ENCODE measurements at regions not wholly inside any gene's neighbourhood (a gene's known extent, or its start where the extent isn't known, plus 50 kb on each side); places are given as distances from the start of the nearest gene placed in this dataset.

DNA sequence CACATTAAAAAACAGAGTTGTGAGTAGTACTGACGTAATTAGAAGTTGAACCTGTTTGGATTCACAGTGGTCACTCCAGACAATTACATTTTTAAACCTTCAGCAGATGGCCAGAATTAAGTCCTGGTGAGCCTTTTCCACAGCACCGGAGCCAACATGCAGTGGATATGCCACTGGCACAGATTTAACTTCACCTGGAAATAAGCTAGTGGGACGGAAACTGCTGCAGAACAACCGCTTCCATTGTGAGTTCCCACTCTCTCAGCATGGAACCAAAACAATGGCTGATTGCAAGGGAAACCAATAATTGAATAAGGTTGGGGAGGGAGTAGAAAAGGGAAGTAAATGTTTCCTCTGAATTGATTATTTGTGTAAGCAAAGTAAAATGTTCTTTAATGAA is 515.1 kb downstream of the STK39 start:
- TF ChIP-seq, protein P1, sequence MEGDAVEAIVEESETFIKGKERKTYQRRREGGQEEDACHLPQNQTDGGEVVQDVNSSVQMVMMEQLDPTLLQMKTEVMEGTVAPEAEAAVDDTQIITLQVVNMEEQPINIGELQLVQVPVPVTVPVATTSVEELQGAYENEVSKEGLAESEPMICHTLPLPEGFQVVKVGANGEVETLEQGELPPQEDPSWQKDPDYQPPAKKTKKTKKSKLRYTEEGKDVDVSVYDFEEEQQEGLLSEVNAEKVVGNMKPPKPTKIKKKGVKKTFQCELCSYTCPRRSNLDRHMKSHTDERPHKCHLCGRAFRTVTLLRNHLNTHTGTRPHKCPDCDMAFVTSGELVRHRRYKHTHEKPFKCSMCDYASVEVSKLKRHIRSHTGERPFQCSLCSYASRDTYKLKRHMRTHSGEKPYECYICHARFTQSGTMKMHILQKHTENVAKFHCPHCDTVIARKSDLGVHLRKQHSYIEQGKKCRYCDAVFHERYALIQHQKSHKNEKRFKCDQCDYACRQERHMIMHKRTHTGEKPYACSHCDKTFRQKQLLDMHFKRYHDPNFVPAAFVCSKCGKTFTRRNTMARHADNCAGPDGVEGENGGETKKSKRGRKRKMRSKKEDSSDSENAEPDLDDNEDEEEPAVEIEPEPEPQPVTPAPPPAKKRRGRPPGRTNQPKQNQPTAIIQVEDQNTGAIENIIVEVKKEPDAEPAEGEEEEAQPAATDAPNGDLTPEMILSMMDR (IDR thresholded peaks at IDR 0.05), result no peak
- TF ChIP-seq SIN3A (IDR thresholded peaks at IDR 0.05; ENCODE audit: borderline replicate concordance, insufficient read depth, low read depth, low read length) (no peak), POLR2AphosphoS5 (IDR thresholded peaks at IDR 0.05; ENCODE audit: low read depth, low read length) (no peak)
